ENCODE measurements at regions not wholly inside any gene's neighbourhood (a gene's known extent, or its start where the extent isn't known, plus 50 kb on each side); places are given as distances from the start of the nearest gene placed in this dataset.

GRCh38 chr2:128377071-128377910, 58.6 kb upstream of the HS6ST1 start:
- H3K27ac ChIP-seq, result no peak overlapping the region
- H3K4me3 ChIP-seq (IDR thresholded peaks at IDR 0.05; ENCODE audit: insufficient read depth, low read depth, low read length), result no peak overlapping the region
- H3K9ac ChIP-seq, result no peak overlapping the region
- no peaks in the 10 kb centered on the region for H3K27me3 ChIP-seq (ENCODE audit: insufficient read depth, low read depth)
- no peak overlapping the region for H2AFZ ChIP-seq (ENCODE audit: low read depth)
- no peaks in the 10 kb centered on the region for H3K4me1 ChIP-seq (ENCODE audit: low read depth, poor library complexity, severe bottlenecking)
- no peak for TF ChIP-seq CTCF (conservative IDR thresholded peaks at IDR 0.05; ENCODE audit: low read depth, low read length)
- no peaks in the 10 kb centered on the region for H3K79me2 ChIP-seq (ENCODE audit: insufficient read depth, low read depth)
- H3K36me3 ChIP-seq (ENCODE audit: insufficient read depth), result no peaks in the 10 kb centered on the region
- H3K4me2 ChIP-seq, result no peak overlapping the region
- no peaks in the 10 kb centered on the region for H4K20me1 ChIP-seq (ENCODE audit: insufficient read depth)

GRCh38 chr2:128378231-128379020, 59.8 kb upstream of the HS6ST1 start:
- no peak overlapping the region for H2AFZ ChIP-seq (ENCODE audit: low read depth)
- no peak overlapping the region for H3K4me2 ChIP-seq
- no peak overlapping the region for H3K4me3 ChIP-seq (IDR thresholded peaks at IDR 0.05; ENCODE audit: insufficient read depth, low read depth, low read length)
- H3K9ac ChIP-seq, result no peak overlapping the region
- no peak for TF ChIP-seq CTCF (conservative IDR thresholded peaks at IDR 0.05; ENCODE audit: low read depth, low read length)
- no peaks in the 10 kb centered on the region for H3K4me1 ChIP-seq (ENCODE audit: low read depth, poor library complexity, severe bottlenecking)
- no peaks in the 10 kb centered on the region for H3K36me3 ChIP-seq (ENCODE audit: insufficient read depth)
- H3K27me3 ChIP-seq (ENCODE audit: insufficient read depth, low read depth), result no peaks in the 10 kb centered on the region
- no peaks in the 10 kb centered on the region for H4K20me1 ChIP-seq (ENCODE audit: insufficient read depth)
- no peak overlapping the region for H3K27ac ChIP-seq
- H3K79me2 ChIP-seq (ENCODE audit: insufficient read depth, low read depth), result no peaks in the 10 kb centered on the region

GRCh38 chr2:128379021-128380015, 60.6 kb upstream of the HS6ST1 start:
- H3K27me3 ChIP-seq (ENCODE audit: insufficient read depth, low read depth), result no peaks in the 10 kb centered on the region
- TF ChIP-seq CTCF (conservative IDR thresholded peaks at IDR 0.05; ENCODE audit: low read depth, low read length), result no peak
- no peak overlapping the region for H3K4me2 ChIP-seq
- H3K79me2 ChIP-seq (ENCODE audit: insufficient read depth, low read depth), result no peaks in the 10 kb centered on the region
- H3K9ac ChIP-seq, result no peak overlapping the region
- H3K4me3 ChIP-seq (IDR thresholded peaks at IDR 0.05; ENCODE audit: insufficient read depth, low read depth, low read length), result no peak overlapping the region
- no peaks in the 10 kb centered on the region for H3K36me3 ChIP-seq (ENCODE audit: insufficient read depth)
- H3K4me1 ChIP-seq (ENCODE audit: low read depth, poor library complexity, severe bottlenecking), result no peaks in the 10 kb centered on the region
- H2AFZ ChIP-seq (ENCODE audit: low read depth), result no peak overlapping the region
- H4K20me1 ChIP-seq (ENCODE audit: insufficient read depth), result no peaks in the 10 kb centered on the region
- H3K27ac ChIP-seq, result no peak overlapping the region

Data from KMS-11 (cell line).